EH (cell line): ENCODE measurements at regions not wholly inside any gene's neighbourhood (a gene's known extent, or its start where the extent isn't known, plus 50 kb on each side); places are given as distances from the start of the nearest gene placed in this dataset.
A peak's percentile ranks its signal among the peaks of the same experiment; 100 is the strongest.

Source experiments
- DNase-seq: peaks from one replicate; pipeline ENCODE4 v3.0.0-alpha.2; 2015; ENCODE audit warnings: low read depth

- no peak for DNase-seq
These were observed 240.8 kb downstream of the RPS24 start for GRCh38 chr10:78274491-78274890.

GRCh38 chr10:78276139-78276538 is 242.5 kb downstream of the RPS24 start:
- DNase-seq, result no peak

GRCh38 chr10:78277314-78278057 is 243.8 kb downstream of the RPS24 start:
- DNase-seq, result no peak

DNA sequence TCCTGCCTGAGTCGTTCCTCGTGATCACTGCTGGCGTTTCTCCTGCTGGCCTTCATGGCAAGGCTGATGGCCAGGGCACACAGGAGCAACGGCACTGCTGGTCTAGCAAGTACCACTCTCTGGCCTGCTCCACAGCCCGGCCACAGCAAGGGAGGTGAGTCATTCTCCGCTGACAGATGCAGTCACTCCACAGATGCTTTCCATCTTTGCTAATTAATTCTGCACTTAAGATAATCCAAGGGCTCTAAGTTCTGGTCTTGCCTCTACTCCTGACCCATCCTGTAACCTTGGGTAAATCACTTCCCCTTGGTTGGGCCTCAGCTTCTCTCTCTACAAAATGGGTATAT is 244.4 kb downstream of the RPS24 start:
- DNase-seq, result peak; percentile 80

GRCh38 chr10:78279756-78280155 is 246.1 kb downstream of the RPS24 start:
- DNase-seq, result no peak

GRCh38 chr10:78280604-78281003 is 246.9 kb downstream of the RPS24 start:
- DNase-seq, result no peak

GRCh38 chr10:78281627-78282026 is 248.0 kb downstream of the RPS24 start:
- no peak for DNase-seq

- no peak for DNase-seq
These were observed 249.5 kb downstream of the RPS24 start for GRCh38 chr10:78283069-78283682.

GRCh38 chr10:78284381-78284780 is 250.7 kb downstream of the RPS24 start:
- DNase-seq, result no peak

- no peak for DNase-seq
These were observed 251.6 kb downstream of the RPS24 start for GRCh38 chr10:78285226-78285625.

GRCh38 chr10:78286186-78286585 is 252.5 kb downstream of the RPS24 start:
- DNase-seq, result no peak

DNA sequence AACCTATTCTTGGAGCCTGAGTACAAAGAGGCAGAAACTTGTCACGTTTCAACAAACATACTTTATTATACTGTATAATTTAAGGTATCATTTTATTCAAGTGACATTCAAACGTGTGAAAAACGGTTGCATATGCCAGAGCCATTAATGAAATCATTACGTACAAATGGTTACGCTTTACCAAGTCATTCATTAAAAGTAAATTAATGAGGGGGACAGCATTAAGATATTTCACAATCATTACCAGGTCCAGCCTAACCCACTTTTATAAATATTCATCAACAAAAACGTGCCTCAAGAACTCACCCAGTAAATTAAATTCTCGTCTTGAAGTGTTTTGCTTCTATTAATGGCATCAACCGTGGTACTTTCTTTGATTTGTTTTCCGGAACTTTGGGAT is 253.0 kb downstream of the RPS24 start:
- DNase-seq, result no peak

GRCh38 chr10:78287618-78288017 is 254.0 kb downstream of the RPS24 start:
- no peak for DNase-seq

DNA sequence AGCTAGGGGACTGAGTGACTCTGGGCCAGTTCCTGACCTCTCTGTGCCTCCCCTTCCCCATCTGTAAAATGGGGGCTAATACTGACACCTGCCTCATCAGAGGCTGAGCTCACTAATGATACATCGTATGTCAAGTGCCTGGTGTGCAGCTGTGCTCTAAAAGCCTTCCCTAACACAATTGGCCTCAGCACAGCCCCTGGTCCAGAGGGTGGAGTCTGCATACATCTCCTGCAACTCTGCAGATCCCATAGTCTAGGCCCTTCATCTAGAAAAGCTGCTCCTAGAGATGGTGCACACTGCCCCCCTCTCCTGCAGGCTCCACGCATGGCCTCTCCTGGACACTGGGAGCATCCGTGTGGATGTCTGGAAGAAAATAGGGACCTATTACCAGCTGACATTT is 255.0 kb downstream of the RPS24 start:
- no peak for DNase-seq

- no peak for DNase-seq
These were observed 256.6 kb downstream of the RPS24 start for GRCh38 chr10:78290131-78290750.

GRCh38 chr10:78291722-78292121 is 258.1 kb downstream of the RPS24 start:
- no peak for DNase-seq

DNA sequence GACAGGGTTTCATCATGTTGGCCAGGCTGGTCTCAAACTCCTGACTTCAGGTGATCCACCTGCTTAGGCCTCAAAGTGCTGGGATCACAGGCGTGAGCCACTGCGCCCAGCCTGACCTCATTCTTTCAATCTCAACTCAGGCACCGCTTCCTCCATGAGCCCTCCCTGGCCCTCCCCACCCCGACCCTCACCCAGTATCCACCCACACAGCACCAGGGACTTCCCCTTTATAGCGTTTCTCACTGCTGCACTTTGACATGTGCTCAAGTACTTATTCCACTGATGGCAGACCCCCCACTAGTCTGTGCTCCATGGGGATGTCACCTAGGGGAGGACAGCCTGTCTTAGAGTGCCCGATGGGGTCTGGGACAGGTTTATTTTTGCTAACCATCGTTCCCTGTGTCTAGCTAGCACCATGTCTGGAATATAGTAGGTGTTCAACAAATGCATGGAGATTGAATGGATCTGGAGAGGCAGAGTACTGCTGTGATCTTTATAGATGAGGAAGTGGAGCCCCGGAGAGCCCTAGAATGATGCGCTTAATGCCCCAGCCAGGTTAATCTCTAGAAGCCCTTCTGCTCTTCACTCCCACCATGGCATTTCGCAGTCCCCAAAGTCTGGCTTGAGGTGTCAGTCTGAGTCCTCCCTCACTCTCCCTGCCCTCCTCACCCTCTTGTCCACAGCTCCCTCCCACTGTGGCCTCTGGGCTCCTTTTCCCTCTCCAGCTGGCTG is 258.8 kb downstream of the RPS24 start:
- DNase-seq, result no peak

GRCh38 chr10:78292982-78293865 is 259.6 kb downstream of the RPS24 start:
- DNase-seq, result peak; percentile 34

DNA sequence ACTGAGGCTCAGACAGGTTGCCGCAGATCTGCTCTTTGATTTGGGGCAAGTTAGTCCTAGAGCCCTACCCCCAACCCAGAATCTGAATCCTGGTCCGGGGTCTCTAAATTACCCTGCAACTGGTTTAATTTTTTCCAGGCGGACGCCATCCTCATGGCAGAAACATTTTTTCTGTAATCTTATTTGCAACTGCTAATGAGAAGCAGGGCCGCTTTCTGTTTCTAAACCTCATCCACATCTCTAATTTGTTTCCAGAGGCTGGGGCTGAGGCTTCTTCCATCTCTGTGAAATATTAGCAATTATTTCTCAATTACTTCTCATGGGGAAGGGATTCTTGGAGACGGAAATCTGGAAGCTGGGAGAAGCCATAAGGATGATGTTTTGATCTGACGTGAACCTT is 261.6 kb downstream of the RPS24 start:
- no peak for DNase-seq

- DNase-seq, result no peak
These were observed 263.1 kb downstream of the RPS24 start for GRCh38 chr10:78296785-78297184.

DNA sequence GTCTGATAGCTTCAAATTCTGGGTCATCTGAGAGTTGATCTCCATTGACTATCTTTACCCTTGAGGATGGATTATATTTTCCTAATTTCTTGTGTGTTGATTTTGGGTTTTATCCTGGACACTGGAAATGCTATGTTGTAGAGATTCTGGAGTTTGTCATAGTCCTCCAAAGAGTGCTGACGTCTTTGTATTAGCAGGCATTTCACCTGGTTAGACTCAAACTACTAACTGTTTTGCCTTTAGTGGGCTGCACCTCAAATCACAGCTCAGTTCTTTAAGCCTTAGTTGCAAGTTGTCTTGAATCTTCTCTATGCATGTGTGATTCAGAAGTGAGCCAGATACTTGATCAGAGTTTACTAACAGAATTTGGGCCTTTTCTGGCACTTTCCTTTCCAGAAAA is 264.3 kb downstream of the RPS24 start:
- DNase-seq, result no peak

DNA sequence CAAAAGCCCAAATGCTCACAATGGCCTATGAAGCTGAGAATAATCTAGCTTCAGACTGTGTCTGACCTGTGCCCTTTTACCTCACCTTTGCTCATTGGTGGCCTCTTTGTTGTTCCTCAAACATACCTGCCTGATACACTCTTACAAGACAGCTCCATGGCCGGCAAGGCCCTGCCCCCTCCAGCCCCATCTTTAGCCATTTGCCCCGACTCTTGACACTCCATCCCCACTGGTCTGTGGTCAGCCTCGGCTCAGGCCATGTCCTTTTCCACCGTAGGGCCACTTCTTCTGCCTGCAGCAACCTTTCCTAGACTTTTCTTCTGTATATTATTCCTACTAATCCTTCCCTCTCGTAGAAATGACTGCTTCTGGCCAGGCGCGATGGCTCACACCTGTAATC is 265.2 kb downstream of the RPS24 start:
- no peak for DNase-seq
